GM12878 (cell line): ENCODE measurements at regions not wholly inside any gene's neighbourhood (a gene's known extent, or its start where the extent isn't known, plus 50 kb on each side); places are given as distances from the start of the nearest gene placed in this dataset.

Experiments
- CEBPB ChIP-seq, 2 experiments: fragments of 150-350 bp in 1 of 2; IDR thresholded peaks; 2 replicates each; pipeline ENCODE4 v1.6.1; 2012 to 2014; ENCODE audit warnings: low read depth in 2 of 2, low read length in 2 of 2, borderline replicate concordance in 1 of 2, inconsistent platforms in 1 of 2
- CHD2 ChIP-seq: IDR thresholded peaks from 2 replicates; pipeline ENCODE4 v1.6.1; 2011; ENCODE audit warnings: low read depth, low read length, improper control_type of control experiment, borderline replicate concordance
- FOXK2 ChIP-seq: fragments of 450-650 bp; IDR thresholded peaks from 2 replicates; pipeline ENCODE4 v1.6.1; 2017; ENCODE audit warnings: mild to moderate bottlenecking, moderate library complexity
- HDAC6 ChIP-seq: fragments of 200-600 bp; sonication (generic); IDR thresholded peaks from one replicate; pipeline ENCODE4 v1.8.0; 2017; ENCODE audit warnings: antibody characterized with exemption; ENCODE audit not compliant: unreplicated experiment
- POLR2A ChIP-seq: IDR thresholded peaks from 2 replicates; pipeline ENCODE4 v1.6.1; 2011; ENCODE audit warnings: low read depth, mild to moderate bottlenecking, low read length
- RCOR1 ChIP-seq: conservative IDR thresholded peaks from 2 replicates; pipeline ENCODE4 v1.6.1; 2012; ENCODE audit warnings: low read depth, low read length, improper control_type of control experiment
- TCF7 ChIP-seq: IDR thresholded peaks from 2 replicates; pipeline ENCODE4 v1.6.1; 2014; ENCODE audit warnings: antibody characterized with exemption, borderline replicate concordance
- TF ChIP-seq, protein P1 (sequence below), 3 experiments: IDR thresholded peaks in 2 of 3; conservative IDR thresholded peaks in 1 of 3; 2 replicates each; pipeline ENCODE4 v1.5.1; 2011; ENCODE audit warnings: low read depth in 3 of 3, low read length in 3 of 3, mild to moderate bottlenecking in 3 of 3, control low read depth in 2 of 3, moderate library complexity in 2 of 3, inconsistent platforms in 1 of 3, mixed read lengths in 1 of 3; ENCODE audit not compliant: control insufficient read depth in 2 of 3, insufficient read depth in 1 of 3; ENCODE audit errors: extremely low read depth in 1 of 3

- TF ChIP-seq FOXK2 (no peak), CHD2 (no peak), POLR2A (no peak), CEBPB (IDR thresholded peaks at IDR 0.05; ENCODE audit: borderline replicate concordance in 1 of 2, low read depth in 2 of 2, low read length in 2 of 2) (no peak), HDAC6 (no peak), RCOR1 (no peak), TCF7 (no peak)
- TF ChIP-seq, protein P1, sequence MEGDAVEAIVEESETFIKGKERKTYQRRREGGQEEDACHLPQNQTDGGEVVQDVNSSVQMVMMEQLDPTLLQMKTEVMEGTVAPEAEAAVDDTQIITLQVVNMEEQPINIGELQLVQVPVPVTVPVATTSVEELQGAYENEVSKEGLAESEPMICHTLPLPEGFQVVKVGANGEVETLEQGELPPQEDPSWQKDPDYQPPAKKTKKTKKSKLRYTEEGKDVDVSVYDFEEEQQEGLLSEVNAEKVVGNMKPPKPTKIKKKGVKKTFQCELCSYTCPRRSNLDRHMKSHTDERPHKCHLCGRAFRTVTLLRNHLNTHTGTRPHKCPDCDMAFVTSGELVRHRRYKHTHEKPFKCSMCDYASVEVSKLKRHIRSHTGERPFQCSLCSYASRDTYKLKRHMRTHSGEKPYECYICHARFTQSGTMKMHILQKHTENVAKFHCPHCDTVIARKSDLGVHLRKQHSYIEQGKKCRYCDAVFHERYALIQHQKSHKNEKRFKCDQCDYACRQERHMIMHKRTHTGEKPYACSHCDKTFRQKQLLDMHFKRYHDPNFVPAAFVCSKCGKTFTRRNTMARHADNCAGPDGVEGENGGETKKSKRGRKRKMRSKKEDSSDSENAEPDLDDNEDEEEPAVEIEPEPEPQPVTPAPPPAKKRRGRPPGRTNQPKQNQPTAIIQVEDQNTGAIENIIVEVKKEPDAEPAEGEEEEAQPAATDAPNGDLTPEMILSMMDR (IDR thresholded peaks at IDR 0.05 in 2 of 3, conservative IDR thresholded peaks at IDR 0.05 in 1 of 3; ENCODE audit: control insufficient read depth in 2 of 3, extremely low read depth in 1 of 3, insufficient read depth in 1 of 3, low read depth in 3 of 3, low read length in 3 of 3) = no peak
Measured at GRCh38 chr5:111960476-111961215, 203.7 kb upstream of the NREP start.
